NB4 (cell line): ENCODE measurements at regions not wholly inside any gene's neighbourhood (a gene's known extent, or its start where the extent isn't known, plus 50 kb on each side); places are given as distances from the start of the nearest gene placed in this dataset.

ENCODE experiments used
- DNase-seq: peaks from one replicate; pipeline ENCODE4 v3.0.0; 2010; ENCODE audit warnings: low read depth
- H3K4me3 ChIP-seq: one replicate; pipeline ENCODE4 v1.5.1; 2011; ENCODE audit warnings: mild to moderate bottlenecking, low read depth, low read length, moderate library complexity
- CTCF ChIP-seq: IDR thresholded peaks from one replicate; pipeline ENCODE4 v1.5.1; 2012; ENCODE audit warnings: low read depth, low read length
- MYC ChIP-seq: IDR thresholded peaks from 2 replicates; pipeline ENCODE4 v1.6.1; 2011; ENCODE audit warnings: low read depth, low read length
- POLR2A ChIP-seq: IDR thresholded peaks from 2 replicates; pipeline ENCODE4 v1.6.1; 2011; ENCODE audit warnings: mild to moderate bottlenecking; ENCODE audit not compliant: insufficient read length; ENCODE audit errors: extremely low read depth
- TF ChIP-seq, protein P1 (sequence below): IDR thresholded peaks from 2 replicates; pipeline ENCODE4 v1.6.1; 2011; ENCODE audit warnings: low read depth, low read length

- H3K4me3 ChIP-seq = no peak overlapping the region
- TF ChIP-seq, protein P1, sequence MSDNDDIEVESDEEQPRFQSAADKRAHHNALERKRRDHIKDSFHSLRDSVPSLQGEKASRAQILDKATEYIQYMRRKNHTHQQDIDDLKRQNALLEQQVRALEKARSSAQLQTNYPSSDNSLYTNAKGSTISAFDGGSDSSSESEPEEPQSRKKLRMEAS = no peak
- TF ChIP-seq CTCF = no peak
- no peak for TF ChIP-seq MYC
- no peak for TF ChIP-seq POLR2A
- DNase-seq = no peak
These were observed 259.0 kb upstream of the MYOCD start for GRCh38 chr17:12406623-12407215.

DNA sequence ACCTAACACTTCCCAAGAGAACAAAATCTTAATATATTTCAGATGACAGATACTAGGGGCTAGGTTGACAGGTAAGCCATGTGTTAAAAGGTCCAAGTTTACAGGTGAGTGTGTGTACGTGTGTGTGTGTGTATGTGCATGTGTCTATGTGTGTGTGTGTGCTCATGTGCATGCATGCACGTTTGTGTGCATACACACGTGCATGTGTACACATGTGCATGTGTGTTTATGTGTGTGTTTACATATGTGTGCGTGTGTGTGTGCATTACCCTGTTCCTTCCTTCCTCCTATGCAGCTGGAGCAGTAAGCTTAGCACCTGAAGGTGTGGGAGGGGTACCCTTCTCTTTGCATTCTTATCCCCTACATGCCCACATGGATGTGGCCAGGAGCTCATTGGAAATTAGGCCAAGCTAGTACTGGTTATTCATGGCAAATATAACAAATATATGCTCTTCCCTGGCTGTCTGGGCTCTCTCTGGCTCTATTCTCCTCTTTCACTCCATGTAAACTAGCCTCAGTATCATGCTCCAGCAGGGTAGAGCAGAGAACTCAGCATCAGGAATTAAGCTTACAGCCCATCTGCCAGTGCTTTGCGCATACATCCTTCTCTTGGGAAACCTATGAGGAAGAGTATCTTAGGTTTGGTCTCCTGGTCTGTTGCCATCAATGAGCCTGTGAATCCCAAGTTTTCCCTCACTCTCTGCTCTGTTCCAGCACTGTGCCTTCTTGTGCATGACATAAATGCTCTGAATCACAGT is 258.0 kb upstream of the MYOCD start:
- no peak overlapping the region for H3K4me3 ChIP-seq
- no peak for TF ChIP-seq MYC
- no peak for TF ChIP-seq CTCF
- TF ChIP-seq, protein P1 = no peak
- no peak for TF ChIP-seq POLR2A
- no peak for DNase-seq

GRCh38 chr17:12409082-12409481 is 256.6 kb upstream of the MYOCD start:
- no peak overlapping the region for H3K4me3 ChIP-seq
- DNase-seq = no peak
- TF ChIP-seq, protein P1 = no peak
- no peak for TF ChIP-seq POLR2A

GRCh38 chr17:12410717-12411116 is 255.0 kb upstream of the MYOCD start:
- TF ChIP-seq, protein P1 = no peak
- no peak for TF ChIP-seq POLR2A
- TF ChIP-seq MYC = no peak
- DNase-seq = no peak
- no peak overlapping the region for H3K4me3 ChIP-seq

DNA sequence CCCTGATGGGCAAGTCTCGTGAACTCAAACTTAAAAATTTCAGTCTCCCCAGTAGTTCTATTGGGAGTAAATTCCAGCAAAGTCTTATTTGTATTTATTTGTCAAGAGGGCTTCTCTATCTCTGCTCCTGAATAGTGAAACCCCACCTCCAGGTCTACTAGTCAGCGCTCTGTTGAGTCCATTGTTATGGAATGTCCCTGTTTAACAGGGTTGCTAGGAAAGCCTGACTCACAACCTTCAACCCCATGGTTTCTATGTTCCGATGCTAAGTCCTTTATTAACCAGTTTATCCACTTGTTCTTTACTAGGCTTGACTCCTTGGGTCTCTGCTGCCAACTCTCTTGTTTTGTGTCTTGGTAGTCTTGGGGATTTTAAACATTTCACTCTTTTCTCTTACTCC is 250.7 kb upstream of the MYOCD start:
- TF ChIP-seq, protein P1 = no peak
- TF ChIP-seq POLR2A (no peak), CTCF (no peak), MYC (no peak)

GRCh38 chr17:12421077-12421476 is 244.6 kb upstream of the MYOCD start:
- no peak for TF ChIP-seq MYC
- TF ChIP-seq, protein P1 = no peak
- no peak for TF ChIP-seq CTCF
- no peak for DNase-seq
- no peak overlapping the region for H3K4me3 ChIP-seq

More for the DNA sequence above, 250.7 kb upstream of the MYOCD start:
- H3K4me3 ChIP-seq = no peak overlapping the region
- DNase-seq = no peak
